ENCODE measurements at regions not wholly inside any gene's neighbourhood (a gene's known extent, or its start where the extent isn't known, plus 50 kb on each side); places are given as distances from the start of the nearest gene placed in this dataset.

DNA sequence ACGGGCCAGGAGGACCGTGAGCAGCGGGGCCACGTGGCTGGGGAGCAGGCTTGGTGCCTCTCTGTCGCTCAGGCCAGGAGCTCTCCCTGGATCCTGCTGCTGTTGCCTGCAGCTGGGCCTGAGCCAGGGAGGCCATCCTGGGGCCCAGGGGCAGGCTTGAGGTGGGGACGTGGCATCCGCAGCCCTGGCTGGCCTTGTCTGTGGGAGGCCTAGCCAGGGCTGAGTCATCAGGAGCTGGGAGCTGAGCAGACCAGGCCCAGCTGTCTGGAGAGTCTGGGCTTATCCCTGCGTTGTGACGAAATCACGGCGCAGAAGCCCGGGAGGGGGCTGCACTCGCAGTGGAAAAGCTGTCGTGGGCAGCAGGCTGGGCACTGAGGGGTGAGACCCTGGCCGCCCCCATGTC, 138.8 kb upstream of the COL5A1 start:
- DNase-seq: no peak

DNA sequence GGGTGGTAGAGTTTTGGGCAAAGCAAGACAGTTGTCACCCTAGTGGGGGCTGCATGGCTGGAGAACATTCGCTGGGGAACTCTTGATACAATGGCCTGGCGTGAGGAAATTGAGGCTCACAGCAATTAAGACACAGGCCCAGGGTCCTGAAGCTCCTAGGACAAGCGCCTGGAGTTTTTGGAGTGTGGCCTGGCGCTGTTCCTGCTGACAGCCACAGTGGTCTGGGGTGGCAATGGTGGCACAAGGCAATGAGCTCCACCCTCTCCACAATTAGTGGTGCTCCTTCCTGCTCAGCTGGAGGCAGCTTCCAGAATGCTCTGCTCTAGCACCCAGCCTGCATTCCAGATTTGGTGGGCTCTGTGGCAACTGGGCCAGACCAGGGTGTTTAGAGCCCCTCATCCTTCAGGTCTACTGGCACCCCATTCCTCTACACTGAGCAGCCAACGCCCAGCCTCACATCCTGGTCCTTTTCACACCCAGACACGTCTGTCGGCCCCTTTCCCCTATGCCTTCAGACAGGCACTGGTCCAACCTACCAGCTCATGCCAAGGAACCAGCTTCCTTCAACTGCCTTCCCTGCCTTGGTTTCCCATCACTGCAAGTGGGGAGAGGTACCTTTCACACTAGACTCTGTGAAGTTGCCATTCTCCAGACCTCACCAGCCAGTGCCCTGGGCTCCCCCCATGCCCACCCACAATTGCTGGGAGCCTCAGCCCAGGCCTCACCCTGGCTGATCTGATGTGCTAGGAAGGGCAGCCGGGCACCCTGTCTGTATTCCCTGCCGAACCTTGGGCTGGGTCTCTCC, 138.1 kb upstream of the COL5A1 start:
- no peak for DNase-seq

DNA sequence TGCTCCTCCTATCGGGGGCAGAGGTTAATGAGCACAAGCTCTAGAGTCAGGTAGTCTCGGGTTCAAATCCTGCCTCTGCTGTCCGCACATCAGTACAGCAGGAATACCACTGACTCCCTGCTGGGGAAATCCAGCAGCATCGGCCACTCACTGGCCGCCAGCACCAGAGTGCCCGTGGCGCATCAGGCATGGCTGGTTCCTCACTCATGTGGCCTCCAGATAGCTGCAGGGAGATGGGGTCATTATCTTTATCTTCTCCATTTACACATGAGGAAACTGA, 137.6 kb upstream of the COL5A1 start:
- no peak for DNase-seq

DNA sequence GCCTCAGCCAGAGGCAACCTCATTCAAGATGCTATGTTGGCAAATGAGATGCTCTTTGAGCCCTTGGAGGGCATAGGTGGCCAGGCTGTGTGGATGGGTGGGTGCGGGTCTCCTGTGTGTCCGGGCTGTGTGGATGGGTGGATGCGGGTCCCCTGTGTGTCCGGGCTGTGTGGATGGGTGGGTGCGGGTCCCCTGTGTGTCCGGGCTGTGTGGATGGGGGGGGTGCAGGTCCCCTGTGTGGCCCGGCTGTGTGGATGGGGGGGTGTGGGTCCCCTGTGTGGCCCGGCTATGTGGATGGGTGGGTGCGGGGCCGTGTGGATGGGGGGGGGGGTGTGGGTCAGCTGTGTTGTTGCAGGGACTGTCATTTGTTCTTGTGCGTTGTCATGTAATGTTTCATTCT, 136.6 kb upstream of the COL5A1 start:
- DNase-seq: no peak

DNA sequence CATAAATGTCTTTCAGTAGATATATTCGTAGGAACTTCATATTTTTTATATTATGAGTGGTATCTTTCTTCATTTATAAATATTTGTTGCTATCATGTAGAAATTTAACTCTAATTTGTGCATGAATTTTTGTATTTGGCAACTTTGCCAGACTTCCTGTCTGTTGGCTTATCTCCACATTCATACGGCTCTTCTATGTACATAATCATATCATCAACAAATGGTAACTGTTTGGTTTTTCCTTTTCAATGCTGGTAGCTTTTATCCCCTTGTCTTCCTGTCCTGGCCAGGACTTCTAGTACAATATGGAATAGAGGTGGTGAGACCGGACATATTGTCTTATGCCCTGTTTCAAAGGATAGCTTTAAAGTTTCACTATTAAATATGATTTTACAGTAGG, 132.3 kb upstream of the COL5A1 start:
- DNase-seq: no peak

GRCh38 chr9:134509817-134510216, 131.8 kb upstream of the COL5A1 start:
- DNase-seq: no peak

- no peak for DNase-seq
Observed at GRCh38 chr9:134514503-134514902, 127.1 kb upstream of the COL5A1 start.

GRCh38 chr9:134515026-134515821, 126.4 kb upstream of the COL5A1 start:
- DNase-seq: no peak

GRCh38 chr9:134516464-134516863, 125.1 kb upstream of the COL5A1 start:
- no peak for DNase-seq

DNA sequence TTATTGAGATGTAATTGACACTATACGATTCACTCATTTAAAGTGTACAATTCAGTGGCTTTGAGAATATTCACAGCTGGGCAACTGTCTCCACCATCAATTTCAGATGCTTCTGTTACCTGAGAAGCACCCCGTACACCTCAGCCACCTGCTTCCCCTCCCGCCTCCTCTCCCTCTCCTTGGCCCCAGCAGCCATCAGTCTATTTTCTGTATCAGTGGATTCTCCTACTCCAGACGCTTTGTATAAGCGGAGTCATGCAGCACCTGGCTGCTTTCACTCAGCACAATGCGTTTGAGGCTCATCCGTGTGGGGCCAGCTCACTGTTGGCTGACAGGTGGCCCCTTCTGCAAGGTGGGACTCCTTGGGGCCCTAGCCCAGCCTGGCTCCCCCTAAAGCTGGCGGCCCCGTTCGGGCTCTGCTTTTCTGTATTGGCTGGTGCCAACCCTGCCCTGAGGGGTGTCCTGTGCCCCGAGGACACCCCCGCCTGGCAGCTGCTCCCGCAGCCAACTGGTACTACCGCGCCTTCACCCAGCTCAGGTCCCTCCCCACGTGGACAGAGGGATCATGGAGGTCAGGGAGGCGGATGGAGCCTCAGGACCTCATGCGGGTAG, 124.4 kb upstream of the COL5A1 start:
- DNase-seq: no peak

DNA sequence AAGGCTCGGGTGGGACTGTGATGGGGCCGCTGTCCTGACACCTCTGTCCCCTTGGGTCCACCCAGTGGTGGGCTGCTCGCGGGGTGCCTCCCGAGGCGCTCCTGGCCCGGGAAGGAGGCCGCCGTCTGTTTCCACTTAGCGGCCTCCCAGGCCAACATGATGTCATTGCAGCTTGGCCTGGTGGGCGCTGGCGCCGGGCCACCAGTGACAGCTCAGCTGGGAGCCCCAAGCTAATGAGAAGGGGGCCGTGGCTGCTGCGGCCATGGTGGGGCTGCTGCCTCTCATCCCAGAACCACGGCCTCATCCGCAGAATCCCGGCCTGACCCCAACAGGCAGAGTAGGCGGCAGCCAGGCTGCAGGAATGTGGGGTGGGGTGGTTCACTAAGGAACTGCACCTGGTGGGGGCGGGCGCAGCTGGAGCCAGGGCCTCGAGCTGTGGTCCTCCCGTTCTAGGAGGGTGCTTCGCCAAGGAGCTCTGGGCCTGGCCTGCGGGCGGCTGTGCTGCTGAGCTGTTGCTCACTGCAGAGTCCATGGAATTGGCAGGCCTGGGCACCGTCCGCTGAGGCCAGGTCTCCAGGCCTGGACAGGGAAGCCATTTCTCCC, 123.5 kb upstream of the COL5A1 start:
- DNase-seq: no peak

- DNase-seq: no peak
Observed at GRCh38 chr9:134519375-134520070, 122.1 kb upstream of the COL5A1 start.

- DNase-seq: no peak
Observed at GRCh38 chr9:134521817-134522501, 119.6 kb upstream of the COL5A1 start.

DNA sequence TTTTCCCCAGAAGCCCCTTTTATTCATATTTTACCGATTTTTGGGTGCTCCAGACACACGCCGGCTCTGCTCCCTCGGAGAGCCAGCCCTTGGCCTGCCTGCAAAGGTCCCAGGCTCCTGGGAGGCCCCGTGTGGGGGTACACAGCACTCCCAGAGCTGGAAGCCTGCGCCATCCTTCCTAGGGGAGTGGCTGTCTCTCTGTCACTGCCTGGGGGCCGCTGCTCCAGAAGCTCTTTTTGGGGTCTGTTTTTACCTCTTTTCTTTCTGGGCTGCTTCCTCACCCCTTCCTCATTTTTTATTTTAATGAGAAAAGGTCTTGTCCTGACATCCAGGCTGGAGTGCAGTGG, 119.1 kb upstream of the COL5A1 start:
- no peak for DNase-seq

- no peak for DNase-seq
Observed at GRCh38 chr9:134522976-134523375, 118.6 kb upstream of the COL5A1 start.

- no peak for DNase-seq
Observed at GRCh38 chr9:134525070-134525815, 116.4 kb upstream of the COL5A1 start.

DNA sequence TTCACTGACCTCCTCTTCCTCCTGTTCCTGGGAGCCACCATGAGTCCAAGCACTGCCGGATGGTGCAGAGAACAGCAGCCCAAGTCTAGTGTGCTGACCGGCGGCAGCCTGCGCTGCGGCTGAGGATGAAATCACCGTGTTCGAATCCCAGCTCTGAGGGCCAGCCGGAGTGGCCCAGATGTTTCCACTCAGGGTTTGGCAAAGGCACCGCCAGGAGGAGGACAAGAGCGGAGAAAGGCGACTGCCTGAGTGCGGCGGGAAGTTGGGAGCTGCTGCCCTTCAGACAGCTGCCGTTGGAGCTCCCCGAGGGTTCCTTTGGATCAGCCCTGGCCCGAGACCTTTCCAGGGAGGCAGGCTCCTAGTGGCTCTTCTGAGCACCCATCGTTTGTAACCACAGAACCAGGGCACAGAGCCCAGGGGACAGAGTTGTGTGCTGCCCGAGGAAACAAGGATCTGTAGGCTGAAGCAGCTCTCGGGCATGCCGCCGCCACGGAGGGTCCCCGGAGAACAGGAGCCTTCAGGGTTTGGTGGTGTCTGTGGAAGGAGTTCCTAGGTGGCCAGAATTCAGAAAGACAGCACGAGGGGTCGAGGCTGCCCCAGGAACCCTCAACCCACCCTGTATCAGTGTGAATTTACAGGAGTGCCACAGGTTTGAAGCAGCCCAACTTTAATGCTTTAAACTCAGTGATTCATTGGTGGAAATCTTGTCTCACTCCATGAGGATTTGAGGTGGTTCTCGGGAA, 115.6 kb upstream of the COL5A1 start:
- no peak for DNase-seq

GRCh38 chr9:134526584-134527477, 114.8 kb upstream of the COL5A1 start:
- no peak for DNase-seq

DNA sequence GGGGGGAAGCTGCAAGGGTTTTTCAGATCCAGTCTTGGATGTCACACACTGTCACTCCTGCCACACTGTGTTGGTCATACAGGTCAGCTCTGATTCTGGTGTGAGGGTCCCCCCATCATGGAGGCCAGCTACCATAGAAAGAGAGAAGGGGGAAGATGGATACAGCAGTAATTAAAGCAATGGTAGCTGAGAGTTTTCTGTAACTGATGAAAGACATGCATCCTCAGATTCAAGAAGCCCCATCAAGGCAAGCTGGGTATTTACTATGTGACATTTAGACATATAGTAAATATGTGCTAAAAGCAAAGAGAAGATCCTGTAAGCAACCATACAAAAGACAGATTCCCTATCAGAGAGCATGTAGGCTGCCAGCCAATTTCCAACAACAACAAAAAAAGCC, 110.9 kb upstream of the COL5A1 start:
- no peak for DNase-seq
